ACC112 (cell line): ENCODE measurements at regions not wholly inside any gene's neighbourhood (a gene's known extent, or its start where the extent isn't known, plus 50 kb on each side); places are given as distances from the start of the nearest gene placed in this dataset.

ENCODE experiments used
- H2AFZ ChIP-seq: fragments of 200-600 bp; sonication (generic); one replicate; pipeline ENCODE4 v1.6.0; 2017; ENCODE audit warnings: antibody characterized with exemption, low read length; ENCODE audit not compliant: unreplicated experiment
- H3K27ac ChIP-seq: fragments of 200-600 bp; sonication (generic); 2 replicates; pipeline ENCODE4 v1.5.1; 2014; ENCODE audit warnings: low read depth, mild to moderate bottlenecking, antibody characterized with exemption, low read length, moderate library complexity
- H3K27me3 ChIP-seq: fragments of 200-600 bp; sonication (generic); 2 replicates; pipeline ENCODE4 v1.6.1; 2014; ENCODE audit warnings: mild to moderate bottlenecking, antibody characterized with exemption, low read length, moderate library complexity, mixed read lengths; ENCODE audit not compliant: insufficient read depth
- H3K36me3 ChIP-seq: fragments of 200-600 bp; sonication (generic); 2 replicates; pipeline ENCODE4 v1.6.1; 2016; ENCODE audit warnings: mild to moderate bottlenecking, antibody characterized with exemption, low read length, moderate library complexity, mixed read lengths; ENCODE audit not compliant: insufficient read depth
- H3K4me1 ChIP-seq: fragments of 200-600 bp; sonication (generic); one replicate; pipeline ENCODE4 v1.6.1; 2016; ENCODE audit warnings: low read length, mixed read lengths; ENCODE audit not compliant: insufficient read depth, unreplicated experiment, control insufficient read depth
- H3K4me3 ChIP-seq: fragments of 200-600 bp; sonication (generic); 2 replicates; pipeline ENCODE4 v1.5.1; 2014; ENCODE audit warnings: mild to moderate bottlenecking, low read depth, low read length
- H3K79me2 ChIP-seq: fragments of 200-600 bp; sonication (generic); one replicate; pipeline ENCODE4 v1.6.0; 2016; ENCODE audit warnings: low read length; ENCODE audit not compliant: control insufficient read depth, unreplicated experiment, insufficient read depth

- Histone ChIP-seq H3K4me1 (no peaks in the 10 kb centered on the region), H3K36me3 (no peaks in the 10 kb centered on the region), H3K27ac (no peak overlapping the region), H3K27me3 (0 out of 2 replicates have a peak, but pooled peaks cover 4% of the 10 kb centered on the region), H2AFZ (no peak overlapping the region), H3K79me2 (no peaks in the 10 kb centered on the region), H3K4me3 (no peak overlapping the region)
Measured at GRCh38 chr3:111351334-111351733, 190.7 kb upstream of the CD96 start.

- Histone ChIP-seq H3K4me3 (no peak overlapping the region), H3K27ac (no peak overlapping the region), H2AFZ (no peak overlapping the region), H3K4me1 (no peaks in the 10 kb centered on the region), H3K79me2 (no peaks in the 10 kb centered on the region), H3K36me3 (no peaks in the 10 kb centered on the region), H3K27me3 (0 out of 2 replicates have a peak, but pooled peaks cover 4% of the 10 kb centered on the region)
Measured at GRCh38 chr3:111352585-111352984, 189.4 kb upstream of the CD96 start.

- Histone ChIP-seq H2AFZ (no peak overlapping the region), H3K27me3 (0 out of 2 replicates have a peak, but pooled peaks cover 3% of the 10 kb centered on the region), H3K36me3 (no peaks in the 10 kb centered on the region), H3K4me1 (no peaks in the 10 kb centered on the region), H3K4me3 (no peak overlapping the region), H3K79me2 (no peaks in the 10 kb centered on the region), H3K27ac (no peak overlapping the region)
Measured at GRCh38 chr3:111359261-111360030, 182.6 kb upstream of the CD96 start.

- Histone ChIP-seq H3K79me2 (no peaks in the 10 kb centered on the region), H3K27ac (no peak overlapping the region), H2AFZ (no peak overlapping the region), H3K36me3 (no peaks in the 10 kb centered on the region), H3K4me1 (no peaks in the 10 kb centered on the region), H3K27me3 (0 out of 2 replicates have a peak, but pooled peaks cover 8% of the 10 kb centered on the region), H3K4me3 (no peak overlapping the region)
Measured at GRCh38 chr3:111362381-111363009, 179.5 kb upstream of the CD96 start.

GRCh38 chr3:111366515-111366914 lies 175.5 kb upstream of the CD96 start:
- no peaks in the 10 kb centered on the region for H3K36me3 ChIP-seq
- no peak overlapping the region for H3K4me3 ChIP-seq
- no peak overlapping the region for H3K27ac ChIP-seq
- H3K79me2 ChIP-seq: no peaks in the 10 kb centered on the region
- H2AFZ ChIP-seq: no peak overlapping the region
- H3K27me3 ChIP-seq: 0 out of 2 replicates have a peak, but pooled peaks cover 8% of the 10 kb centered on the region
- H3K4me1 ChIP-seq: no peaks in the 10 kb centered on the region

- no peaks in the 10 kb centered on the region for H3K4me1 ChIP-seq
- no peak overlapping the region for H2AFZ ChIP-seq
- H3K4me3 ChIP-seq: no peak overlapping the region
- 0 out of 2 replicates have a peak, but pooled peaks cover 8% of the 10 kb centered on the region for H3K27me3 ChIP-seq
- no peak overlapping the region for H3K27ac ChIP-seq
- no peaks in the 10 kb centered on the region for H3K36me3 ChIP-seq
- H3K79me2 ChIP-seq: no peaks in the 10 kb centered on the region
Measured at GRCh38 chr3:111368056-111368455, 173.9 kb upstream of the CD96 start.

GRCh38 chr3:111369958-111370357 lies 172.0 kb upstream of the CD96 start:
- peaks cover 5% of the 10 kb centered on the region; the same call in 1 of the 2 replicates for H3K27me3 ChIP-seq
- no peaks in the 10 kb centered on the region for H3K4me1 ChIP-seq
- H3K4me3 ChIP-seq: no peak overlapping the region
- H2AFZ ChIP-seq: no peak overlapping the region
- H3K36me3 ChIP-seq: no peaks in the 10 kb centered on the region
- no peaks in the 10 kb centered on the region for H3K79me2 ChIP-seq
- no peak overlapping the region for H3K27ac ChIP-seq

- H3K4me1 ChIP-seq: no peaks in the 10 kb centered on the region
- H3K27ac ChIP-seq: no peak overlapping the region
- H3K27me3 ChIP-seq: peaks cover 18% of the 10 kb centered on the region
- no peak overlapping the region for H2AFZ ChIP-seq
- no peaks in the 10 kb centered on the region for H3K79me2 ChIP-seq
- no peaks in the 10 kb centered on the region for H3K36me3 ChIP-seq
- no peak overlapping the region for H3K4me3 ChIP-seq
Measured at GRCh38 chr3:111373239-111373638, 168.8 kb upstream of the CD96 start.

GRCh38 chr3:111373861-111374260 lies 168.1 kb upstream of the CD96 start:
- no peak overlapping the region for H3K4me3 ChIP-seq
- H3K27me3 ChIP-seq: peaks cover 18% of the 10 kb centered on the region
- H3K79me2 ChIP-seq: no peaks in the 10 kb centered on the region
- no peak overlapping the region for H3K27ac ChIP-seq
- no peaks in the 10 kb centered on the region for H3K36me3 ChIP-seq
- no peak overlapping the region for H2AFZ ChIP-seq
- H3K4me1 ChIP-seq: no peaks in the 10 kb centered on the region

- Histone ChIP-seq H3K79me2 (no peaks in the 10 kb centered on the region), H3K27ac (no peak overlapping the region), H2AFZ (no peak overlapping the region), H3K4me1 (no peaks in the 10 kb centered on the region), H3K4me3 (no peak overlapping the region), H3K27me3 (no peaks in the 10 kb centered on the region), H3K36me3 (no peaks in the 10 kb centered on the region)
Measured at GRCh38 chr3:111385971-111386495, 156.0 kb upstream of the CD96 start.
